MCF 10A (cell line): ENCODE measurements at regions not wholly inside any gene's neighbourhood (a gene's known extent, or its start where the extent isn't known, plus 50 kb on each side); places are given as distances from the start of the nearest gene placed in this dataset.

Experiments used
- BruUV-seq: library from RNA; stranded (reverse); fragments of 400-500 nt; replicated peaks from 2 replicates; lab custom pipeline; 2021; lab: Mats Ljungman, UMichigan
- CTCF ChIA-PET: fragments of 300-600 bp; sonication (Branson Sonifier 250); formaldehyde crosslinking; extraction: SDS; loops from one replicate; lab custom pipeline; 2021; ENCODE audit warnings: antibody characterized with exemption, inconsistent platforms; lab: Yijun Ruan, JAX
- POLR2A ChIA-PET: fragments of 300-600, 350-650 bp; sonication (Branson Sonifier 250); formaldehyde crosslinking; extraction: SDS; loops from one replicate; lab custom pipeline; 2020; ENCODE audit warnings: antibody characterized with exemption, inconsistent platforms; lab: Yijun Ruan, JAX
- DNase-seq: peaks from one replicate; pipeline ENCODE4 v3.0.0-alpha.2; 2018; ENCODE audit not compliant: unreplicated experiment
- H3K27ac Mint-ChIP-seq: one replicate; pipeline ENCODE4 v1.8.0; 2022; ENCODE audit warnings: mild to moderate bottlenecking, low read depth, mixed read lengths; ENCODE audit not compliant: unreplicated experiment
- H3K27me3 Mint-ChIP-seq: one replicate; pipeline ENCODE4 v1.8.0; 2022; ENCODE audit warnings: mixed read lengths; ENCODE audit not compliant: insufficient read depth, unreplicated experiment
- H3K36me3 Mint-ChIP-seq: one replicate; pipeline ENCODE4 v1.8.0; 2022; ENCODE audit warnings: mild to moderate bottlenecking, moderate library complexity, mixed read lengths; ENCODE audit not compliant: insufficient read depth, unreplicated experiment
- H3K4me1 Mint-ChIP-seq: one replicate; pipeline ENCODE4 v1.8.0; 2022; ENCODE audit warnings: mixed read lengths; ENCODE audit not compliant: insufficient read depth, unreplicated experiment
- H3K4me3 Mint-ChIP-seq: one replicate; pipeline ENCODE4 v1.8.0; 2022; ENCODE audit warnings: mild to moderate bottlenecking, moderate library complexity, mixed read lengths; ENCODE audit not compliant: unreplicated experiment
- H3K9me3 Mint-ChIP-seq: one replicate; pipeline ENCODE4 v1.8.0; 2022; ENCODE audit warnings: mixed read lengths; ENCODE audit not compliant: unreplicated experiment
- CTCF ChIP-seq: fragments of 200-600 bp; IDR thresholded peaks from one replicate; pipeline ENCODE4 v1.8.0; 2022; ENCODE audit warnings: antibody characterized with exemption, mild to moderate bottlenecking; ENCODE audit not compliant: unreplicated experiment
- intact Hi-C: fragments of 100-400 bp; cut with micrococcal nuclease; formaldehyde crosslinking; loops from 2 replicates; pipeline ENCODE4 v1.14.1; 2022

GRCh38 chr1:228848406-228848805, 113.1 kb downstream of the RHOU start:
- no TSS peak for BruUV-seq
- Mint-ChIP-seq H3K36me3 (no peaks in the 10 kb centered on the region), H3K27ac (no peak overlapping the region), H3K4me1 (no peaks in the 10 kb centered on the region), H3K27me3 (no peaks in the 10 kb centered on the region), H3K9me3 (no peaks in the 10 kb centered on the region), H3K4me3 (no peak overlapping the region)
- DNase-seq, result no peak
- TF ChIP-seq CTCF, result no peak
- ChIA-PET CTCF (interaction anchor here (0.6 to 1.3 kb wide), 3 partner anchors 9 to 365 kb away, joined by 3 to 5 read pairs (median 3); no protein-coding TSS in a partner anchor), POLR2A (interaction anchor here (1.0 to 5.3 kb wide), 4 partner anchors 9 to 162 kb away, joined by 3 to 43 read pairs (median 18); no protein-coding TSS in a partner anchor)
- intact Hi-C loops, result no loop called here

GRCh38 chr1:228849011-228849541, 113.8 kb downstream of the RHOU start:
- POLR2A ChIA-PET, result interaction anchor here (0.7 to 5.3 kb wide), 7 partner anchors 8 to 161 kb away, joined by 3 to 43 read pairs (median 8); no protein-coding TSS in a partner anchor
- Mint-ChIP-seq H3K36me3 (no peaks in the 10 kb centered on the region), H3K27me3 (no peaks in the 10 kb centered on the region), H3K4me3 (no peak overlapping the region), H3K4me1 (no peaks in the 10 kb centered on the region), H3K9me3 (no peaks in the 10 kb centered on the region), H3K27ac (no peak overlapping the region)
- TF ChIP-seq CTCF, result no peak
- CTCF ChIA-PET, result interaction anchor here (1.3 to 1.4 kb wide), 3 partner anchors 9 to 378 kb away, joined by 3 to 6 read pairs (median 5); no protein-coding TSS in a partner anchor
- intact Hi-C loops, result no loop called here
- DNase-seq, result no peak
- no TSS peak for BruUV-seq

- H3K4me3 Mint-ChIP-seq, result no peak overlapping the region
- no TSS peak for BruUV-seq
- no peaks in the 10 kb centered on the region for H3K4me1 Mint-ChIP-seq
- DNase-seq, result no peak
- intact Hi-C loops, result no loop called here
- TF ChIP-seq CTCF, result no peak
- no peaks in the 10 kb centered on the region for H3K36me3 Mint-ChIP-seq
- H3K27me3 Mint-ChIP-seq, result no peaks in the 10 kb centered on the region
- H3K9me3 Mint-ChIP-seq, result no peaks in the 10 kb centered on the region
- ChIA-PET CTCF (interaction anchor here (0.6 to 1.4 kb wide), 5 partner anchors 11 to 377 kb away, joined by 3 to 6 read pairs (median 3); no protein-coding TSS in a partner anchor), POLR2A (interaction anchor here (0.6 to 5.3 kb wide), 6 partner anchors 7 to 1580 kb away, joined by 3 to 43 read pairs (median 11); no protein-coding TSS in a partner anchor)
- no peak overlapping the region for H3K27ac Mint-ChIP-seq
Measured at GRCh38 chr1:228850141-228851100, 115.1 kb downstream of the RHOU start.

- BruUV-seq, result no TSS peak
- ChIA-PET POLR2A (interaction anchor here (2.0 to 5.3 kb wide), 2 partner anchors 10 kb away, joined by 18 to 43 read pairs; no protein-coding TSS in a partner anchor), CTCF (no interaction called here)
- Mint-ChIP-seq H3K4me3 (no peak overlapping the region), H3K36me3 (no peaks in the 10 kb centered on the region), H3K27ac (no peak overlapping the region), H3K4me1 (no peaks in the 10 kb centered on the region), H3K9me3 (no peaks in the 10 kb centered on the region), H3K27me3 (no peaks in the 10 kb centered on the region)
- intact Hi-C loops, result no loop called here
- no peak for DNase-seq
- TF ChIP-seq CTCF, result no peak
Measured at GRCh38 chr1:228851193-228851592, 115.9 kb downstream of the RHOU start.
